CD4-positive, alpha-beta memory T cell (primary cell): ENCODE measurements at regions not wholly inside any gene's neighbourhood (a gene's known extent, or its start where the extent isn't known, plus 50 kb on each side); places are given as distances from the start of the nearest gene placed in this dataset.

Experiments
- CTCF ChIA-PET: fragments of 350-600 bp; sonication (Branson Sonifier 250); formaldehyde crosslinking; loops from one replicate; lab custom pipeline; 2021; ENCODE audit warnings: inconsistent platforms; ENCODE audit not compliant: partially characterized antibody; lab: Charles Lee
- POLR2A ChIA-PET: fragments of 350-600 bp; sonication (Branson Sonifier 250); formaldehyde crosslinking; loops from one replicate; lab custom pipeline; 2021; ENCODE audit not compliant: partially characterized antibody; lab: Charles Lee
- DNase-seq, 5 donors: peaks; one replicate each; pipeline versions ENCODE4 v3.0.0 to v3.0.0-alpha.2; 2020 to 2022; ENCODE audit warnings: mixed read lengths in 1 of 5
- H3K27ac ChIP-seq: one replicate; pipeline ENCODE4 v1.7.0; 2013; ENCODE audit warnings: low read depth, low read length
- H3K27me3 ChIP-seq: 2 replicates; pipeline ENCODE4 v1.7.0; 2013; ENCODE audit warnings: mild to moderate bottlenecking, low read length, moderate library complexity; ENCODE audit not compliant: insufficient read depth
- H3K36me3 ChIP-seq: 2 replicates; pipeline ENCODE4 v1.7.0; 2013; ENCODE audit warnings: mild to moderate bottlenecking, low read length, moderate library complexity; ENCODE audit not compliant: insufficient read depth
- H3K4me1 ChIP-seq: 2 replicates; pipeline ENCODE4 v1.7.0; 2013; ENCODE audit warnings: mild to moderate bottlenecking, low read length, moderate library complexity; ENCODE audit not compliant: insufficient read depth
- H3K4me3 ChIP-seq, 2 donors: one replicate each; pipeline ENCODE4 v1.7.0; 2013; ENCODE audit warnings: low read length in 2 of 2, mild to moderate bottlenecking in 1 of 2
- H3K9me3 ChIP-seq, 2 donors: one replicate each; pipeline ENCODE4 v1.7.0; 2013; ENCODE audit warnings: low read length in 2 of 2, control low read depth in 1 of 2; ENCODE audit not compliant: control insufficient read depth in 1 of 2
- H3K27ac Mint-ChIP-seq, 7 donors: one replicate each; pipeline ENCODE4 v1.8.0; 2020 to 2021; ENCODE audit warnings: mixed read lengths in 7 of 7, mild to moderate bottlenecking in 6 of 7, inconsistent platforms in 3 of 7, moderate library complexity in 3 of 7
- H3K27me3 Mint-ChIP-seq, 2 donors: one replicate each; pipeline ENCODE4 v1.8.0; 2020 to 2021; ENCODE audit warnings: mixed read lengths in 2 of 2
- H3K36me3 Mint-ChIP-seq, 2 donors: one replicate each; pipeline ENCODE4 v1.8.0; 2020 to 2021; ENCODE audit warnings: mixed read lengths in 2 of 2, inconsistent platforms in 1 of 2, mild to moderate bottlenecking in 1 of 2
- H3K4me1 Mint-ChIP-seq, 4 donors: one replicate each; pipeline ENCODE4 v1.8.0; 2020 to 2021; ENCODE audit warnings: mixed read lengths in 4 of 4, mild to moderate bottlenecking in 1 of 4
- H3K4me3 Mint-ChIP-seq, 8 donors: one replicate each; pipeline ENCODE4 v1.8.0; 2020 to 2021; ENCODE audit warnings: mixed read lengths in 8 of 8, mild to moderate bottlenecking in 7 of 8, moderate library complexity in 6 of 8, inconsistent platforms in 3 of 8
- H3K9me3 Mint-ChIP-seq, 8 donors: one replicate each; pipeline ENCODE4 v1.8.0; 2020 to 2021; ENCODE audit warnings: mixed read lengths in 8 of 8, mild to moderate bottlenecking in 5 of 8, inconsistent platforms in 3 of 8, moderate library complexity in 1 of 8
- intact Hi-C: fragments of 100-400 bp; cut with micrococcal nuclease; formaldehyde crosslinking; loops from one replicate; pipeline ENCODE4 v1.15.1; 2023

GRCh38 chr21:32216293-32216692, 62.6 kb downstream of the MIS18A start:
- Histone ChIP-seq H3K36me3 (no peaks in the 10 kb centered on the region), H3K9me3 (no peaks in the 10 kb centered on the region), H3K27me3 (no peaks in the 10 kb centered on the region), H3K4me1 (no peaks in the 10 kb centered on the region), H3K27ac (no peak overlapping the region), H3K4me3 (no peak overlapping the region)
- Mint-ChIP-seq H3K27ac (no peak overlapping the region), H3K9me3 (peaks cover 0 to 30% (median 14%) of the 10 kb centered on the region in 8 donors), H3K36me3 (peaks cover 3 to 4% of the 10 kb centered on the region in 2 donors), H3K4me3 (no peak overlapping the region), H3K4me1 (no peaks in the 10 kb centered on the region), H3K27me3 (peaks cover 17 to 30% of the 10 kb centered on the region in 2 donors)
- CTCF ChIA-PET, result no interaction called here
- DNase-seq, result no peak
- intact Hi-C loops, result no loop called here
- POLR2A ChIA-PET, result no interaction called here

- H3K4me3 Mint-ChIP-seq, result no peak overlapping the region
- no peak overlapping the region for H3K27ac ChIP-seq
- H3K4me3 ChIP-seq, result no peak overlapping the region
- no peak overlapping the region for H3K27ac Mint-ChIP-seq
- H3K9me3 Mint-ChIP-seq, result peaks cover 0 to 21% (median 6%) of the 10 kb centered on the region in 8 donors
- ChIA-PET POLR2A (no interaction called here), CTCF (no interaction called here)
- no peaks in the 10 kb centered on the region for H3K36me3 ChIP-seq
- DNase-seq, result no peak
- H3K27me3 ChIP-seq, result no peaks in the 10 kb centered on the region
- H3K36me3 Mint-ChIP-seq, result peaks cover 1 to 4% of the 10 kb centered on the region in 2 donors
- H3K9me3 ChIP-seq, result no peaks in the 10 kb centered on the region
- H3K27me3 Mint-ChIP-seq, result peaks cover 17 to 23% of the 10 kb centered on the region in 2 donors
- intact Hi-C loops, result no loop called here
- no peaks in the 10 kb centered on the region for H3K4me1 Mint-ChIP-seq
- H3K4me1 ChIP-seq, result no peaks in the 10 kb centered on the region
Measured at GRCh38 chr21:32215306-32215685, 63.6 kb downstream of the MIS18A start.

- H3K27me3 ChIP-seq, result no peaks in the 10 kb centered on the region
- CTCF ChIA-PET, result no interaction called here
Measured at GRCh38 chr21:32214654-32215305, 64.1 kb downstream of the MIS18A start.

GRCh38 chr21:32212116-32212515, 66.7 kb downstream of the MIS18A start:
- ChIA-PET POLR2A (no interaction called here), CTCF (interaction anchor here (0.6 kb wide), 1 partner anchor 389 kb away, joined by 3 read pairs; no protein-coding TSS in a partner anchor)
- Mint-ChIP-seq H3K27ac (no peak overlapping the region), H3K36me3 (no peaks in the 10 kb centered on the region), H3K4me3 (no peak overlapping the region), H3K9me3 (peaks cover 0 to 8% (median 1%) of the 10 kb centered on the region in 8 donors), H3K4me1 (no peaks in the 10 kb centered on the region), H3K27me3 (peaks cover 12% of the 10 kb centered on the region in 2 donors)
- no peak overlapping the region for H3K27ac ChIP-seq
- no peaks in the 10 kb centered on the region for H3K27me3 ChIP-seq
- no peak overlapping the region for H3K4me3 ChIP-seq
- intact Hi-C loops, result no loop called here
- no peaks in the 10 kb centered on the region for H3K36me3 ChIP-seq
- H3K9me3 ChIP-seq, result no peaks in the 10 kb centered on the region
- no peaks in the 10 kb centered on the region for H3K4me1 ChIP-seq
- DNase-seq, result no peak

More at GRCh38 chr21:32214654-32215305, 64.1 kb downstream of the MIS18A start:
- Histone ChIP-seq H3K27ac (no peak overlapping the region), H3K9me3 (no peaks in the 10 kb centered on the region), H3K4me1 (no peaks in the 10 kb centered on the region), H3K36me3 (no peaks in the 10 kb centered on the region), H3K4me3 (no peak overlapping the region)
- DNase-seq, result peak in 1 of 5 donors; percentile 29
- Mint-ChIP-seq H3K36me3 (peaks cover 1 to 4% of the 10 kb centered on the region in 2 donors), H3K27ac (no peak overlapping the region), H3K9me3 (peaks cover 0 to 18% (median 3%) of the 10 kb centered on the region in 8 donors), H3K4me1 (no peaks in the 10 kb centered on the region), H3K4me3 (no peak overlapping the region), H3K27me3 (peaks cover 17 to 22% of the 10 kb centered on the region in 2 donors)
- intact Hi-C loops, result no loop called here
- POLR2A ChIA-PET, result no interaction called here

- no peak overlapping the region for H3K27ac Mint-ChIP-seq
Measured at GRCh38 chr21:32211306-32211705, 67.5 kb downstream of the MIS18A start.

GRCh38 chr21:32209580-32209979, 69.3 kb downstream of the MIS18A start:
- Histone ChIP-seq H3K27me3 (no peaks in the 10 kb centered on the region), H3K4me1 (no peaks in the 10 kb centered on the region), H3K36me3 (no peaks in the 10 kb centered on the region), H3K4me3 (no peak overlapping the region), H3K9me3 (no peaks in the 10 kb centered on the region), H3K27ac (no peak overlapping the region)
- Mint-ChIP-seq H3K27me3 (peaks cover 8% of the 10 kb centered on the region in 2 donors), H3K36me3 (no peaks in the 10 kb centered on the region), H3K4me1 (no peaks in the 10 kb centered on the region), H3K27ac (no peak overlapping the region), H3K4me3 (no peak overlapping the region), H3K9me3 (peaks cover 0 to 8% (median 0%) of the 10 kb centered on the region in 8 donors)
- ChIA-PET POLR2A (no interaction called here), CTCF (no interaction called here)
- DNase-seq, result no peak
- intact Hi-C loops, result no loop called here

More at GRCh38 chr21:32211306-32211705, 67.5 kb downstream of the MIS18A start:
- no peak for DNase-seq
- Mint-ChIP-seq H3K4me3 (no peak overlapping the region), H3K4me1 (no peaks in the 10 kb centered on the region), H3K9me3 (peaks cover 0 to 8% (median 0%) of the 10 kb centered on the region in 8 donors), H3K27me3 (peaks cover 11 to 13% of the 10 kb centered on the region in 2 donors), H3K36me3 (no peaks in the 10 kb centered on the region)
- intact Hi-C loops, result no loop called here
- no peaks in the 10 kb centered on the region for H3K4me1 ChIP-seq
- H3K9me3 ChIP-seq, result no peaks in the 10 kb centered on the region
- no peaks in the 10 kb centered on the region for H3K36me3 ChIP-seq
- ChIA-PET POLR2A (no interaction called here), CTCF (no interaction called here)
- no peak overlapping the region for H3K27ac ChIP-seq
- H3K4me3 ChIP-seq, result no peak overlapping the region
- H3K27me3 ChIP-seq, result no peaks in the 10 kb centered on the region

- no peaks in the 10 kb centered on the region for H3K36me3 Mint-ChIP-seq
Measured at GRCh38 chr21:32207406-32207716, 71.5 kb downstream of the MIS18A start.

More at GRCh38 chr21:32207406-32207716, 71.5 kb downstream of the MIS18A start:
- no peak for DNase-seq
- H3K9me3 ChIP-seq, result no peaks in the 10 kb centered on the region
- ChIA-PET POLR2A (no interaction called here), CTCF (no interaction called here)
- peaks cover 4 to 9% of the 10 kb centered on the region in 2 donors for H3K27me3 Mint-ChIP-seq
- no peaks in the 10 kb centered on the region for H3K4me1 ChIP-seq
- H3K27me3 ChIP-seq, result no peaks in the 10 kb centered on the region
- H3K27ac ChIP-seq, result no peak overlapping the region
- H3K9me3 Mint-ChIP-seq, result peaks cover 0 to 4% (median 0%) of the 10 kb centered on the region in 8 donors
- intact Hi-C loops, result no loop called here
- H3K36me3 ChIP-seq, result no peaks in the 10 kb centered on the region
- H3K4me3 ChIP-seq, result no peak overlapping the region
- no peak overlapping the region for H3K4me3 Mint-ChIP-seq
- H3K27ac Mint-ChIP-seq, result no peak overlapping the region
- H3K4me1 Mint-ChIP-seq, result no peaks in the 10 kb centered on the region
